GM12865 (cell line): ENCODE measurements at regions not wholly inside any gene's neighbourhood (a gene's known extent, or its start where the extent isn't known, plus 50 kb on each side); places are given as distances from the start of the nearest gene placed in this dataset.
"Not testable (repeated sequence)": the region's sequence is repeated elsewhere in the genome, so short reads cannot be mapped to it uniquely, and the experiment has no call there.

Source experiments
- DNase-seq: peaks from one replicate; pipeline ENCODE4 v3.0.0; 2010; ENCODE audit warnings: low read depth
- H3K4me3 ChIP-seq: 2 replicates; pipeline ENCODE4 v1.5.1; 2011; ENCODE audit warnings: mild to moderate bottlenecking, low read depth, low read length, control low read depth
- TF ChIP-seq, protein P1 (sequence below): IDR thresholded peaks from 2 replicates; pipeline ENCODE4 v1.5.1; 2011; ENCODE audit warnings: low read length, control low read depth, low read depth, inconsistent platforms; ENCODE audit not compliant: insufficient read depth; ENCODE audit errors: missing control alignments

DNA sequence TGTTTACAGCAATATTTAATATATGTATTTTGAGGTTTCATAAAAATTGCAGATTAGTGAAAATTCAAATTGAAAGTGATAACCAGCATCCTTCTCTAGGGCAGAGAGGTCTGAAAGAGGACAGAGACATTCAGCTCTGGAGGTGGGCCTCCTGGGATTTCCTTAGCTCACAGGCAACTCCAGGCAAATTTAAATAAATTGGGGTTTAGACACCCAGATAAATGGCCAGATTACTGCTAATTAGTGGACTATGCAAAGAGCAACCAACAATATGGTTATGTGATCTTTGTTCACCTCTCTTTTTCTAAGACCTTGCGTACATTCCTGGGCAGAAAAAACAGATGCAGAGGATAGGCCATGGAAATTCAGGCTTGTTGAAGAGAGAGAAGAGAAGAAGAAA, 1282.8 kb upstream of the ACVR2A start:
- no peak for DNase-seq
- no peak overlapping the region for H3K4me3 ChIP-seq
- TF ChIP-seq, protein P1, sequence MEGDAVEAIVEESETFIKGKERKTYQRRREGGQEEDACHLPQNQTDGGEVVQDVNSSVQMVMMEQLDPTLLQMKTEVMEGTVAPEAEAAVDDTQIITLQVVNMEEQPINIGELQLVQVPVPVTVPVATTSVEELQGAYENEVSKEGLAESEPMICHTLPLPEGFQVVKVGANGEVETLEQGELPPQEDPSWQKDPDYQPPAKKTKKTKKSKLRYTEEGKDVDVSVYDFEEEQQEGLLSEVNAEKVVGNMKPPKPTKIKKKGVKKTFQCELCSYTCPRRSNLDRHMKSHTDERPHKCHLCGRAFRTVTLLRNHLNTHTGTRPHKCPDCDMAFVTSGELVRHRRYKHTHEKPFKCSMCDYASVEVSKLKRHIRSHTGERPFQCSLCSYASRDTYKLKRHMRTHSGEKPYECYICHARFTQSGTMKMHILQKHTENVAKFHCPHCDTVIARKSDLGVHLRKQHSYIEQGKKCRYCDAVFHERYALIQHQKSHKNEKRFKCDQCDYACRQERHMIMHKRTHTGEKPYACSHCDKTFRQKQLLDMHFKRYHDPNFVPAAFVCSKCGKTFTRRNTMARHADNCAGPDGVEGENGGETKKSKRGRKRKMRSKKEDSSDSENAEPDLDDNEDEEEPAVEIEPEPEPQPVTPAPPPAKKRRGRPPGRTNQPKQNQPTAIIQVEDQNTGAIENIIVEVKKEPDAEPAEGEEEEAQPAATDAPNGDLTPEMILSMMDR, result no peak

DNA sequence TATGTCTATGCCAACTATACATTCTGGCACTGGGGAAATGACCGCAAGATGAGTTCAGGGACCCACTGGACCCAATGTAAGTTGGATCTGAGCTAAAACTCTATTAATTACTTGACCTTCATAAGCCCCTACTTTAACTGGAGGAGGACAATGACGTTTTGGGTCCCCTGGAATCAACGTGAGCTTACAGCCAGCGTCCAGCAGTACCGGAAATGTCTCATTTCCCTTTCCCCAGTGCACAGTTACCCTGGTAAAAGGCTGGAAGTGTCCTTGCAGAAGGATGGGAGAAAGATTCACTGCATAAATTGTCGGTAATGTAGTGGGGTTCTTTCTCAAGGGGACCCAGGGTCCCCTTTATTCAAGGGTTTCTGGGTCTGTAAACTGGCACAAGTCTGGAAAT, 1297.6 kb upstream of the ACVR2A start:
- no peak for DNase-seq
- TF ChIP-seq, protein P1, result no peak
- H3K4me3 ChIP-seq, result no peak overlapping the region

DNA sequence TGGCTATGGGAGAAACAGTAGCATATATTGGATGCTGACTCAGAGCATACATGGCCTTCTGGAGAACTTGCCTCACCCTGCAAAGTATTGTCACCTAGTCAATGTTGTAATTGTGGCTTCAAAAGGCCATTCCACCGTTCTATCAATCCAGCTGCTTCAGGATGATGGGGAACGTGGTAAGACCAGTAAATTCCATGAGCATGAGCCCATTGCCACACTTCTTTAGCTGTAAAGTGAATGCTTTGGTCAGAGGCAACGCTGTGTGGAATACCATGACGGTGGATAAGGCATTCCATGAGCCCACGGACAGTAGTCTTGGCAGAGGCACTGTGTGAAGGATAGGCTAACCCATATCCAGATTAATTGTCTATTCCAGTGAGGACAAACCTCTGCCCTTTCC, 1300.1 kb upstream of the ACVR2A start:
- no peak overlapping the region for H3K4me3 ChIP-seq
- DNase-seq, result no peak
- TF ChIP-seq, protein P1, result no peak

DNA sequence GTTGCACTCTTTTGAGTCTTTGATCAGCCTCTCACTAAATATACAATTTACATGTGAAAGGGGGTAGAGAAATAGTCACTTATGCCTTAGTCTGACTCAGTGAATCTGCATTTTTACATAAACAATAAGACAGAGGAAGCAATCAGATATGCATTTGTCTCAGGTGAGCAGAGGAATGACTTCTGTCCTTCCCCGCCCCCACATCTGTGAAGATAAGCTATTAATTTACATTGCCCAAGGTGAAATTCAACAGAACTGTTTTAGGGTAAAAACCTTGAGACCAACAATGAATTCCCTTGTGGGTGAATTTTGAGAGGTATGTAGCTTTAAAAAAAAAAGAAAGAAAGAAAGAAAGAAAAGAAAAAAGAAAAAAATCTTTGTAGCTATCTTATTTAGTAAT, 1302.9 kb upstream of the ACVR2A start:
- TF ChIP-seq, protein P1, result no peak
- no peak for DNase-seq
- no peak overlapping the region for H3K4me3 ChIP-seq

DNA sequence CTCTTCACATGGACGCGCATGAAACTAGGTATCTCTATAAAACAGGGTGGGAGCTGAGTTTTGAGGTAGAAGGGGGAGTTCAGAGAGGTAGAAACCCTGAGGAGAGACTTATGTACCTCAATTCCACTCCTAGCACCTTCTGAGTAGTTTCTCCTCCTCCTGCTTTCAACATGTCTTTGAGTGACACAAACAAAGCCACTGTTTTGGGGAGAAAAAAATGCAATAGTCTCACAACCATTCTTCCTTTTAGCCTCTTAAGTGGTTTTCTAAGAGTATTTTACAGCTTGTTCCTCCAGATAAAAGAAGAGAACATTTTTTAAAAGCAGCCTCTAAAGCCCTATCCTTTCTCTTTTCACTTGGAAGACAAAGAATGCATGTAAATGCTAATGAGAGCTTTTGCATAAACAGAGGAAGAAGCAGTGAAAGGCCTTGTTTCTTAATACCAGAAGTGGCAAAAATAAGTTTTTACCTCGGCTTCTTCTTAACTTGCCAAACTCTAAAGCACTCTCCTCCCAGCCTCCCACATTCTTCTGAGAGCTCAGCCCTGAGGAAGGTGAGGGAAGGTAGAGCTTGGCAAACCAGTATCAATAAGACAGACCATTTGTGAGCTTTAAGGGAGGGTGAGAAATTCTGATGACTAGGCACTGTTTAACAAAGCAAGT, 1304.4 kb upstream of the ACVR2A start:
- no peak for DNase-seq
- TF ChIP-seq, protein P1, result no peak
- H3K4me3 ChIP-seq, result no peak overlapping the region

DNA sequence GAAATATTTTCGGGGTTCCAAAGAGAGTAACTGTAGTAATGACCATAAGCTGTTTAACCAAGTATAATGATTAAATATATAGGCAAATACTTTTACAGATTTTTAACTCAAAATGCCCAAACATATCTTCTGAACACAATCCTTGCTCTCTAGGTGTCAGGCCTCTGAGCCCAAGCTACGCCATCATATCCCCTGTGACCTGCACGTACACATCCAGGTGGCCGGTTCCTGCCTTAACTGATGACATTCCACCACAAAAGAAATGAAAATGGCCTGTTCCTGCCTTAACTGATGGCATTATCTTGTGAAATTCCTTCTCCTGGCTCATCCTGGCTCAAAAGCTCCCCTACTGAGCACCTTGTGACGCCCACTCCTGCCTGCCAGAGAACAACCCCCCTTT, 1305.1 kb upstream of the ACVR2A start:
- not testable (repeated sequence) for DNase-seq, H3K4me3 ChIP-seq

DNA sequence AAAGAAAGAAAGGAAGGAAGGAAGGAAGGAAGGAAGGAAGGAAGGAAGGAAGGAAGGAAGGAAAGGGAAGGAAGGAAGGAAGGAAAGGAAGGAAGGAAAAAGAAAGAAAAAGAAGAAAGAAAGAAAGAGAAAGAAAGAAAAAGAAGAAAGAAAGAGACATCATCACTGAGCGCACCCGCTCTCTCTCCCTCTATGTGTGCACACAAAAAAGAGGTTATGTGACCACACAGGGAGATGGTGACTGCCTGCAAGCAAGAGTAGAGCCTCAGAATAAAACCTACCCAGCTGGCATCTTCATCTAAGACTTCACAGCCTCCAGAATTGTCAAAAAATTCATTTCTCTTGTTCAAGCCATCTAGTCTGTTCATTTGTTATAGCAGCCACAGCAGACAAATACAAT, 1307.4 kb upstream of the ACVR2A start:
- no peak overlapping the region for H3K4me3 ChIP-seq
- no peak for DNase-seq
- TF ChIP-seq, protein P1, result no peak
